ENCODE measurements at regions not wholly inside any gene's neighbourhood (a gene's known extent, or its start where the extent isn't known, plus 50 kb on each side); places are given as distances from the start of the nearest gene placed in this dataset.

DNA sequence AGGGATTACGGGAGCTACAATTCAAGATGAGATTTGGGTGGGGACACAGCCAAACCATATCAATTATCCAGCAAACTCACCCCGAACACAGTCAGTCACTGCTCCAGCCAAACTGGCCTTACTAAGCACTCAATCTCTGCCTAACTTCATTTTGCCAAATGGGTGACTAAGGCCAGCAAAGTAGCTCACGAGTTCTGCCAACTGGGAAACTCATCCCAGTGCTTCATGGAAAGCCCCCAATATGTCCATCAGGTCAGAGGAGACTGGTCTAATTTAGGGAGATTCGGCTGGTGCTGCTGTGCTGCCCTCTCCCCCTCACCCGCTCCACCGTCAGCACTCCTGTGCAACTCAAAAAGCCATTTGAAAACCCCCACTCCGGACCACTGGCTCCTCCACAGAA lies 324.0 kb downstream of the FOXO1 start:
- intact Hi-C loops (cut with DNase I), result no loop called here
- 84% methylated on average over 7 of the region's 7 CpGs for WGBS
- TF ChIP-seq, protein P1, sequence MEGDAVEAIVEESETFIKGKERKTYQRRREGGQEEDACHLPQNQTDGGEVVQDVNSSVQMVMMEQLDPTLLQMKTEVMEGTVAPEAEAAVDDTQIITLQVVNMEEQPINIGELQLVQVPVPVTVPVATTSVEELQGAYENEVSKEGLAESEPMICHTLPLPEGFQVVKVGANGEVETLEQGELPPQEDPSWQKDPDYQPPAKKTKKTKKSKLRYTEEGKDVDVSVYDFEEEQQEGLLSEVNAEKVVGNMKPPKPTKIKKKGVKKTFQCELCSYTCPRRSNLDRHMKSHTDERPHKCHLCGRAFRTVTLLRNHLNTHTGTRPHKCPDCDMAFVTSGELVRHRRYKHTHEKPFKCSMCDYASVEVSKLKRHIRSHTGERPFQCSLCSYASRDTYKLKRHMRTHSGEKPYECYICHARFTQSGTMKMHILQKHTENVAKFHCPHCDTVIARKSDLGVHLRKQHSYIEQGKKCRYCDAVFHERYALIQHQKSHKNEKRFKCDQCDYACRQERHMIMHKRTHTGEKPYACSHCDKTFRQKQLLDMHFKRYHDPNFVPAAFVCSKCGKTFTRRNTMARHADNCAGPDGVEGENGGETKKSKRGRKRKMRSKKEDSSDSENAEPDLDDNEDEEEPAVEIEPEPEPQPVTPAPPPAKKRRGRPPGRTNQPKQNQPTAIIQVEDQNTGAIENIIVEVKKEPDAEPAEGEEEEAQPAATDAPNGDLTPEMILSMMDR (IDR thresholded peaks at IDR 0.05), result no peak
- TF ChIP-seq POLR2A (IDR thresholded peaks at IDR 0.05), result no peak
- TF ChIP-seq POLR2AphosphoS5 (IDR thresholded peaks at IDR 0.05), result no peak

DNA sequence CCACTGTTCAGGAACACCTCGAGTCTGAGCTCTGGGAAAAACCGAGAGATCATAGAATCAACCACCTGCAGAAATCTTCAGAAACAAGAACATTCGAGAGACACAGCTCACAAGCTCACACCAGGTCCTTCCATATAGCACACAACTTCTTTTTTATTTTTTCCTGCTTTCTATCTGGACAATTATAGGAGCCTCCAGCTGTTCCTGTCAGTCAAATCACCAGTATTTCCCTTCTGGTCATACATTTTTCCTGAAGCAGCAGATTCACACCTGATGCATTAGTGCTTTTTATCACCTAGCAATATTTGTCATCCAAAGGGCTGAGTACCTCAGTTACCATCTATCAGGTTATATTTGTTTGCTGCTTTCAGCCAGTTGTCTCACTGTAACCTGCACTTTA lies 323.5 kb downstream of the FOXO1 start:
- H3K9me3 ChIP-seq, result no peaks in the 10 kb centered on the region
- H3K27me3 ChIP-seq (replicated peaks; ENCODE audit: insufficient read depth), result no peaks in the 10 kb centered on the region
- H3K4me1 ChIP-seq (replicated peaks), result no peaks in the 10 kb centered on the region
- intact Hi-C loops (cut with DNase I), result no loop called here
- TF ChIP-seq POLR2A (IDR thresholded peaks at IDR 0.05), result no peak
- TF ChIP-seq, protein P1 (IDR thresholded peaks at IDR 0.05), result no peak
- TF ChIP-seq POLR2AphosphoS5 (IDR thresholded peaks at IDR 0.05), result no peak
- H3K36me3 ChIP-seq, result no peaks in the 10 kb centered on the region
- WGBS, result 89% methylated on average over 3 of the region's 3 CpGs
- no peak overlapping the region for H3K27ac ChIP-seq
- no peak for DNase-seq (ENCODE audit: low spot score)
- no peak overlapping the region for H3K4me3 ChIP-seq

More for the DNA sequence above, 324.0 kb downstream of the FOXO1 start:
- H3K9me3 ChIP-seq, result no peaks in the 10 kb centered on the region
- no peak for DNase-seq (ENCODE audit: low spot score)
- H3K4me1 ChIP-seq (replicated peaks), result no peaks in the 10 kb centered on the region
- no peaks in the 10 kb centered on the region for H3K27me3 ChIP-seq (replicated peaks; ENCODE audit: insufficient read depth)
- H3K27ac ChIP-seq, result no peak overlapping the region
- no peak overlapping the region for H3K4me3 ChIP-seq
- H3K36me3 ChIP-seq, result no peaks in the 10 kb centered on the region

DNA sequence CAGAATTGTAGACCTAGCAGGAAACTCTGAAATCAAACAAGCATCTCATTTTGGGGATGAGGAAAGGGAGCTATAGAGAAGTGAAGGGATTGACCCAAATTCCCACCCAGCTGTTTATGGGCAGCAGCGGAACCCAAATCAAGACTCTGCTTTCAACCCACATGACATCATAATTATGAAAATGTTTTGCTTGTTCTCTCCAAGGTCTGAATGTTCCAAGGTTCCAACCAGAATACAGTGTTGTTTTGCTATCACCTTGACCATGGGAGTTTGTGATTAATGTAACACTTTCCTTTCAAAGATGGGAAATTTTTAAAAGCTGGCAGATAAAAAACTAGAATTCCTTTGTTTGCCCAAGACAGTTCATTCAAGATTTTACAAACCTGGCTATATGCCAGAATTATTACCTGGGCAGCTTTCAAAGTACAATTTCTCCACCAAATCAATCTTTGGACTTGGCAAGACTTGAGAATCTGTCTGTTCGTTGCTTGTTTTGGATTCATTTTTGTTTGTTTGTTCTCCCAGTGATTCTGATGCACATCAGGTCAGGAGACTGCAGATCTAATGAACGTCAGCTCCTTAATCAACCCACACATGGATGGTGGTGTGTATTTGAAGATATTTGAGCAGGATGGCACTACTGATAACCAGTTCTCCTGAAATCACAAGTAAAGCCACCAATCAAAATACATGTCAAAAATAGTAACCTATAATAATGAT lies 322.7 kb downstream of the FOXO1 start:
- no peaks in the 10 kb centered on the region for H3K36me3 ChIP-seq
- intact Hi-C loops (cut with DNase I), result no loop called here
- no peaks in the 10 kb centered on the region for H3K4me1 ChIP-seq (replicated peaks)
- no peaks in the 10 kb centered on the region for H3K27me3 ChIP-seq (replicated peaks; ENCODE audit: insufficient read depth)
- DNase-seq (ENCODE audit: low spot score), result no peak
- no peaks in the 10 kb centered on the region for H3K9me3 ChIP-seq
- H3K4me3 ChIP-seq, result no peak overlapping the region
- 50% methylated on average over 3 of the region's 3 CpGs for WGBS
- no peak overlapping the region for H3K27ac ChIP-seq
- TF ChIP-seq POLR2AphosphoS5 (IDR thresholded peaks at IDR 0.05) (no peak), POLR2A (IDR thresholded peaks at IDR 0.05) (no peak)
- TF ChIP-seq, protein P1 (IDR thresholded peaks at IDR 0.05), result no peak

DNA sequence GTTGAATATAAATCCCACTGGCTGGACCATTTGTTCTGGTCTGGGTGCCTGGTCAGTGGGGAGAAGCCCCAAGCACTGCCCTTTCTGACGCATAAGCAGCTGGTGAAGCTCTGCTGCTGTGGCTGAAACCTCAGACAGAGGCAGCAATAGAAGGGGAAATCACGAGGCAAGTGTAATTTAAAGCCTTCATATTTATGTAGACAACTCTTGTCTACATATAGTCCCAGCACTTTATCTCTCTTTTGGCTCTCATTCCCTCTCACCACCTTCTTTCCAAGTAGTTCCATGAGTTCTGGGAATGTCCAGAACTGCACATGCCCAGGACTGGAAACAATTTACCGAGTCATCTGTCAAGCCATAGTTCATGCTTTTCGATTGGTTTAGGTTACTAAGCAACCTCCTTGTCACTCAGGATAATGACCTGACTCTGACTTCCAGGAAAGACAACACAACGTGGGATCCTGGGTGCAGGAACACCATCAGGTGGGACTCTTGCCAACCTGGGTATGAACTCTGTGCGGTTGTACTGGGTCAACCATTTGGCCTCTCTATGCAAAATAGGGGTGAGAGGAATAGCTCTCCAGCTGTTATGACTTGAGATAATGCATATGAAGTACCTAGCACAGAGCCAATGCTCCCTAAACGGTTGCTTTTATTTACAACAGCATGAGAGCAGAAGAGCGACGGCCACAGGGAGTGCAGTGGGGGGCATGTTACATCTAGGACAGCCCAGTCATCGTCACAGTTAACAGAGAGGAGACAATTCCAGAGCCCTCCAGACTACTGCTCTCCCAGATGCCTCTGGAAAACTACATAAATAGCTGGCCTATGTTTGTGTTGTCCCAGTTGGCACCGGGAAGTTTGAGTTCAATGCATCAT lies 321.9 kb downstream of the FOXO1 start:
- H3K27ac ChIP-seq, result no peak overlapping the region

More for the DNA sequence above, 321.9 kb downstream of the FOXO1 start:
- TF ChIP-seq, protein P1 (IDR thresholded peaks at IDR 0.05), result no peak
- TF ChIP-seq POLR2AphosphoS5 (IDR thresholded peaks at IDR 0.05), result no peak
- WGBS, result 73% methylated on average over 11 of the region's 11 CpGs
- H3K9me3 ChIP-seq, result no peaks in the 10 kb centered on the region
- intact Hi-C loops (cut with DNase I), result no loop called here
- H3K36me3 ChIP-seq, result no peaks in the 10 kb centered on the region
- H3K4me1 ChIP-seq (replicated peaks), result no peaks in the 10 kb centered on the region
- H3K4me3 ChIP-seq, result no peak overlapping the region
- no peak for DNase-seq (ENCODE audit: low spot score)
- H3K27me3 ChIP-seq (replicated peaks; ENCODE audit: insufficient read depth), result no peaks in the 10 kb centered on the region
